ENCODE measurements at regions not wholly inside any gene's neighbourhood (a gene's known extent, or its start where the extent isn't known, plus 50 kb on each side); places are given as distances from the start of the nearest gene placed in this dataset.

DNA sequence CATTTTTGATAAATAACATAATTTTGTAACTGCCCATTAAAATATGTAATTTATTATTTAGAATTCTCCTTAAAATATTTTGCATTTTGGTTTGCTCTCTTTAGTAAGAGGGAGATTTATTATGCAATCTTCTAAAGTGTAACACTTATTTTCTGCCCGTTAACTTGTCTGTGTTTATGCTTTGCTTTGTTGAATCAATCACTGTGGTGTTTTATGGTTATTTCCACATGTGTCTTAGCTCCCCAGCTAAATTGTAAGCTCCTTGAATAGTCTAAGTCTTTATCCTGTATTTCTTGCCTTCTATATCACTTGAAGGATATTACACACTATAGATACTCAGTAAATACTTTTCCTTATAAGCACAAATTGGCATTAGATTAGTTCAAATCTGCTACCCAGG lies 166.6 kb upstream of the SPRED2 start:
- TF ChIP-seq TEAD4 (IDR thresholded peaks at IDR 0.05): no peak
- TF ChIP-seq CREB1 (IDR thresholded peaks at IDR 0.05; ENCODE audit: low read depth): no peak
- no peak for TF ChIP-seq EP300 (IDR thresholded peaks at IDR 0.05; ENCODE audit: borderline replicate concordance)
- no peak for TF ChIP-seq EGR1 (IDR thresholded peaks at IDR 0.05)
- TF ChIP-seq, protein P1, sequence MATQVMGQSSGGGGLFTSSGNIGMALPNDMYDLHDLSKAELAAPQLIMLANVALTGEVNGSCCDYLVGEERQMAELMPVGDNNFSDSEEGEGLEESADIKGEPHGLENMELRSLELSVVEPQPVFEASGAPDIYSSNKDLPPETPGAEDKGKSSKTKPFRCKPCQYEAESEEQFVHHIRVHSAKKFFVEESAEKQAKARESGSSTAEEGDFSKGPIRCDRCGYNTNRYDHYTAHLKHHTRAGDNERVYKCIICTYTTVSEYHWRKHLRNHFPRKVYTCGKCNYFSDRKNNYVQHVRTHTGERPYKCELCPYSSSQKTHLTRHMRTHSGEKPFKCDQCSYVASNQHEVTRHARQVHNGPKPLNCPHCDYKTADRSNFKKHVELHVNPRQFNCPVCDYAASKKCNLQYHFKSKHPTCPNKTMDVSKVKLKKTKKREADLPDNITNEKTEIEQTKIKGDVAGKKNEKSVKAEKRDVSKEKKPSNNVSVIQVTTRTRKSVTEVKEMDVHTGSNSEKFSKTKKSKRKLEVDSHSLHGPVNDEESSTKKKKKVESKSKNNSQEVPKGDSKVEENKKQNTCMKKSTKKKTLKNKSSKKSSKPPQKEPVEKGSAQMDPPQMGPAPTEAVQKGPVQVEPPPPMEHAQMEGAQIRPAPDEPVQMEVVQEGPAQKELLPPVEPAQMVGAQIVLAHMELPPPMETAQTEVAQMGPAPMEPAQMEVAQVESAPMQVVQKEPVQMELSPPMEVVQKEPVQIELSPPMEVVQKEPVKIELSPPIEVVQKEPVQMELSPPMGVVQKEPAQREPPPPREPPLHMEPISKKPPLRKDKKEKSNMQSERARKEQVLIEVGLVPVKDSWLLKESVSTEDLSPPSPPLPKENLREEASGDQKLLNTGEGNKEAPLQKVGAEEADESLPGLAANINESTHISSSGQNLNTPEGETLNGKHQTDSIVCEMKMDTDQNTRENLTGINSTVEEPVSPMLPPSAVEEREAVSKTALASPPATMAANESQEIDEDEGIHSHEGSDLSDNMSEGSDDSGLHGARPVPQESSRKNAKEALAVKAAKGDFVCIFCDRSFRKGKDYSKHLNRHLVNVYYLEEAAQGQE (IDR thresholded peaks at IDR 0.05; ENCODE audit: low read depth): no peak
- no peak for TF ChIP-seq TAF1 (IDR thresholded peaks at IDR 0.05; ENCODE audit: low read depth)
- no peak for TF ChIP-seq YY1 (IDR thresholded peaks at IDR 0.05; ENCODE audit: low read depth)
- no peak for TF ChIP-seq NFIC (IDR thresholded peaks at IDR 0.05)
- TF ChIP-seq, protein P2, sequence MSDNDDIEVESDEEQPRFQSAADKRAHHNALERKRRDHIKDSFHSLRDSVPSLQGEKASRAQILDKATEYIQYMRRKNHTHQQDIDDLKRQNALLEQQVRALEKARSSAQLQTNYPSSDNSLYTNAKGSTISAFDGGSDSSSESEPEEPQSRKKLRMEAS (IDR thresholded peaks at IDR 0.05): no peak
- TF ChIP-seq FOXM1 (IDR thresholded peaks at IDR 0.05; ENCODE audit: borderline replicate concordance, low read depth): no peak
- no peak for TF ChIP-seq RAD21 (IDR thresholded peaks at IDR 0.05; ENCODE audit: low read depth)
